ENCODE measurements at regions not wholly inside any gene's neighbourhood (a gene's known extent, or its start where the extent isn't known, plus 50 kb on each side); places are given as distances from the start of the nearest gene placed in this dataset.

DNA sequence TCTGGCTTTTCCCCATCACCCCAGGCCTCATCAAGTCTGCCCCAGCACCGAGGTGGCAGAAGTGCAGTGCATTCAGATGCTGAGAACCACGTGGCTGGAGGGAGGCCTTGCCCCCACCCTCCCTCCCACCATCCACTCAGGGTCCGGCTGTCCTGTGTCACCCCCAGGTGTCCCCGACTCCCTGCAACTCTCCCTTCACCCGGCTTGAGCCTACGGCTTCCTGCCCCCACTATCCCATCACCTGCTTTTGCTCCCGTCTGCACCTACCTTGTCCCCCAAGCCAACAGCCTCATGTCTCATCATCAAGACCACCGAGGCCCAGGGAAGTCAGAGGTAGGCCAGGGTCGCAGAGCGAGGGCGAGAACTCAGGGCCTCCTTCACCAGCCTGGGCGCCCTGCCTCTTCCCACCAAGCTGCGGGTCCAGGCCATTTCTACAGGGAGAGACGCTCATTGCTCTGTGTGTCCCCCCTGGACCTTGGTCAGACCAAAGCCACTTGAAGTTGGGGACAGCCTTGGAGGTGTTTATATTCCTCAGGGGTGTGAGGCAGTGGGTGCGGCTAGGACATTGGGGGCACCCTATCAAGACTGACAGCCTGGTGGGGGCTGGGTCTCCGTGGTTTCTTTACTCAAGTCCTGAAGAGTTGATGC lies 66.2 kb upstream of the CCND1 start:
- no peak for DNase-seq (ENCODE audit: low spot score)
- Histone ChIP-seq H3K9me3 (ENCODE audit: low read length) (no peaks in the 10 kb centered on the region), H3K4me2 (ENCODE audit: low read depth, low read length) (no peak overlapping the region), H3K4me3 (replicated peaks in 1 of 3; ENCODE audit: insufficient read depth in 1 of 3, low read depth in 2 of 3, low read length in 3 of 3) (no peak overlapping the region), H3K79me2 (ENCODE audit: insufficient read depth, low read length) (no peaks in the 10 kb centered on the region), H3K36me3 (replicated peaks in 1 of 2; ENCODE audit: control insufficient read depth in 1 of 2, insufficient read depth in 2 of 2, low read length in 2 of 2) (no peaks in the 10 kb centered on the region), H3K4me1 (ENCODE audit: insufficient read depth, low read length) (peaks cover 42% of the 10 kb centered on the region), H3K27me3 (ENCODE audit: control insufficient read depth in 1 of 2, insufficient read depth in 2 of 2, low read length in 2 of 2) (peaks cover 6 to 42% of the 10 kb centered on the region in 2 experiments; a peak in 4 of 5 replicates), H3K27ac (ENCODE audit: extremely low read length, insufficient read depth, low read length) (no peak overlapping the region), H4K20me1 (ENCODE audit: insufficient read depth, low read length) (no peaks in the 10 kb centered on the region), H3K9ac (ENCODE audit: insufficient read depth, low read depth, low read length) (no peak overlapping the region), H2AFZ (ENCODE audit: low read length) (no peak overlapping the region)
- no peak for ATAC-seq
- intact Hi-C loops (cut with micrococcal nuclease; ENCODE audit: unreplicated experiment) (loop anchor here (5.0 kb wide), 1 partner anchor 63 kb away; no protein-coding TSS in a partner anchor), in situ Hi-C loops (cut with HindIII; ENCODE audit: extremely low pct_ligation_motif_present, low pct_unique_long_range_greater_than_20kb) (no loop called here)
- CTCF ChIA-PET (ENCODE audit: low intra/inter-chr PET ratio, low total read pairs) = no interaction called here
- WGBS (ENCODE audit: low lambda C conversion rate) = 61% methylated on average over 13 of the region's 16 CpGs
- POLR2A ChIA-PET = no interaction called here
- no TSS peak for BruUV-seq (replicated peaks)
- TF ChIP-seq RBM22 (optimal IDR thresholded peaks at IDR 0.05; ENCODE audit: low read length) (no peak), GLI4 (CRISPR knock-in tag; IDR thresholded peaks at IDR 0.05; ENCODE audit: borderline replicate concordance) (no peak), IRX3 (CRISPR knock-in tag; IDR thresholded peaks at IDR 0.05; ENCODE audit: borderline replicate concordance, low read depth) (no peak), NRL (CRISPR knock-in tag; IDR thresholded peaks at IDR 0.05; ENCODE audit: borderline replicate concordance) (no peak), ZSCAN5A (CRISPR knock-in tag; IDR thresholded peaks at IDR 0.05; ENCODE audit: borderline replicate concordance) (no peak), SRSF4 (IDR thresholded peaks at IDR 0.05; ENCODE audit: low read depth, low read length, poor library complexity, severe bottlenecking) (no peak), ZNF510 (CRISPR knock-in tag; IDR thresholded peaks at IDR 0.05; ENCODE audit: low read depth) (no peak), ZSCAN22 (CRISPR knock-in tag; IDR thresholded peaks at IDR 0.05) (no peak), ZNF136 (CRISPR knock-in tag; IDR thresholded peaks at IDR 0.05; ENCODE audit: low read depth) (no peak), MIXL1 (CRISPR knock-in tag; IDR thresholded peaks at IDR 0.05) (no peak), ATRX (CRISPR knock-in tag; IDR thresholded peaks at IDR 0.05; ENCODE audit: borderline replicate concordance) (no peak), KMT2B (CRISPR knock-in tag; IDR thresholded peaks at IDR 0.05) (no peak), ZSCAN21 (CRISPR knock-in tag; IDR thresholded peaks at IDR 0.05; ENCODE audit: borderline replicate concordance) (no peak), ZFP37 (CRISPR knock-in tag; IDR thresholded peaks at IDR 0.05; ENCODE audit: borderline replicate concordance) (no peak), ZNF547 (CRISPR knock-in tag; IDR thresholded peaks at IDR 0.05) (no peak), ARHGAP35 (CRISPR knock-in tag; IDR thresholded peaks at IDR 0.05; ENCODE audit: borderline replicate concordance) (no peak), YY1 (IDR thresholded peaks at IDR 0.05; ENCODE audit: insufficient read depth, insufficient replicate concordance, low read depth, low read length) (no peak)
- no peak for FAIRE-seq
